Skin epidermis (tissue), 12 donors: ENCODE measurements at regions not wholly inside any gene's neighbourhood (a gene's known extent, or its start where the extent isn't known, plus 50 kb on each side); places are given as distances from the start of the nearest gene placed in this dataset.
"Not testable (repeated sequence)": the region's sequence is repeated elsewhere in the genome, so short reads cannot be mapped to it uniquely, and the experiment has no call there.

ENCODE experiments used
- H3K27ac ChIP-seq, 21 experiments: fragments of 200-600 bp; sonication (generic) in 11 of 21; one replicate each; pipeline ENCODE4 v1.5.0; 2020; ENCODE audit warnings: mild to moderate bottlenecking in 3 of 21, inconsistent platforms in 2 of 21, moderate library complexity in 2 of 21
- H3K4me3 ChIP-seq, 7 experiments: fragments of 200-600 bp; sonication (generic) in 2 of 7; one replicate each; pipeline ENCODE4 v1.5.0; 2020; ENCODE audit warnings: inconsistent platforms in 2 of 7, mild to moderate bottlenecking in 2 of 7, moderate library complexity in 1 of 7

DNA sequence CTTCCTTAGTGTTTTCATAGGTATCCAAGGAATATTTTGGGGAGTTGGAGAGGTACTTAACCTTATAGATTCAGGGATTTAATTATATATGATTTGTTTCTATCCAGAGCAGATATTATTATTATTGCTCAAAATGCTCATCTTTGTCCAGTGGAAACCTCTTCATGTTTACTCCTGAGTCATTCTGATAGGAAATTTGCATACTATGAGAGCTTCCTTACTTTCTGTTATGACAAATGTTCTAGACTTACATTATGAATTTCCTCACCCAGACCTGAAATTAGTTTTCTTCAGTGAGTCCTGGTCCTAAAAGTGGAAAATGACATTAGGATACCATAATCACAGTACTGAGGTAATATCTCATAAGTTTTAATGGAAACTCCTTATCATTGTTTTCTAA lies 57.5 kb upstream of the PLPPR5 start:
- Histone ChIP-seq H3K4me3 (no peak overlapping the region), H3K27ac (no peak overlapping the region)

GRCh38 chr1:99069146-99069545 lies 64.5 kb upstream of the PLPPR5 start:
- Histone ChIP-seq H3K27ac (no peak overlapping the region), H3K4me3 (no peak overlapping the region)

- not testable (repeated sequence) for H3K4me3 ChIP-seq, H3K27ac ChIP-seq
Measured at GRCh38 chr1:99078529-99078928, 73.9 kb upstream of the PLPPR5 start.

DNA sequence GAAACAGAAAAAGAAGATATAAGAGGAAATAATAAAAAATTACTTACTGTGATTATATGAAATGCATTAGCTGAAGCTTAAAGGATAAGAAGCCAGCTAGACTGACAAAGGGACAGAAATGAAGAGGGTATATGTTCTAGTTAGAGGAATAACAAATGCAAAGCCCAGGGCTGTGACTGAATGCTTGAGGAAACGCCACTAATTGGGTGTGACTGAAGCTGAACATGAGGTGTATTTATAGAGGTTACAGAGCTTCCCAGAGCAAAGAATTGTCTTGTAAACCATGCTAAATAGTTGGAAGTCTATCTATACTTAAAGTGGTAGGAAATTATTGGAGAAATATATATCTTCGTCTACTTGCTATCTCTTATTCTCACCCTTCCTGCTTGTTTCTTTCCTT lies 77.7 kb upstream of the PLPPR5 start:
- Histone ChIP-seq H3K27ac (no peak overlapping the region), H3K4me3 (no peak overlapping the region)

DNA sequence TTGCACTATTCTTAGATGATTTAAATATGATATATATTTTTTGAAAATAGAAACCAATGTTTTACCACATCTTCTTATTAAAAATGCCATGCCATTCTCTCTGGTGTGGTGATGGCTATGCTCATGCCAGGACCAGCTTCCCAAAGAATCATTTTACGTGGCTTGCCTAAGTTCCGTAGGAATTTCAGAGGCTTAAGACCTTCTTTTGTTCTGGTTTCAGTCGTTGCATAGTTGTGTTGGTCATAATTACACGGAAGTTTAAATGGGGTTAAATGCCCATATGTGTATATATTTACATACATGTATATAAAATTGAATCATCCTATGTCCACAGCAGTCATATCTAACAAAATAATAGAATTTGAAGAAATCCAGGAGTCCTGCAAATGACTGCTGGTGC lies 78.7 kb upstream of the PLPPR5 start:
- no peak overlapping the region for H3K4me3 ChIP-seq
- no peak overlapping the region for H3K27ac ChIP-seq

DNA sequence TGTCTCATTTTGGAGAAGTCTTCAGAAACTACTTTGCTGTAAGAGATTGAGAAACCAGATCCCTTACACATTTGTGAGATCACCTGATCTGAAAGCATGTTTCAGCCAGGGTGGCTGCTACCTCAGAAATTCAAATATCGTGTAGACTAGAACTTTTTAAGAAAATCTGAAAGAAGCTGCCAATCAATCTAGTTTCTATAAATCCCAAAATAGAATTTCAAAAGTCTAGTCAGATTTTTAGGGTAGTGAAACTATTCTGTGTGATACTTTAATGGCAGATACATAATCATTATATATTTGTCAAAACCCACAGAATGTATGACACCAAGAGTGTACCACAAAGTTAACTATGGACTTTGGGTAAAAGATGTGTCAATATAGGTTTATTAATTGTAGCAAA lies 79.9 kb upstream of the PLPPR5 start:
- Histone ChIP-seq H3K27ac (no peak overlapping the region), H3K4me3 (no peak overlapping the region)

GRCh38 chr1:99086057-99086456 lies 81.4 kb upstream of the PLPPR5 start:
- Histone ChIP-seq H3K27ac (no peak overlapping the region), H3K4me3 (no peak overlapping the region)

DNA sequence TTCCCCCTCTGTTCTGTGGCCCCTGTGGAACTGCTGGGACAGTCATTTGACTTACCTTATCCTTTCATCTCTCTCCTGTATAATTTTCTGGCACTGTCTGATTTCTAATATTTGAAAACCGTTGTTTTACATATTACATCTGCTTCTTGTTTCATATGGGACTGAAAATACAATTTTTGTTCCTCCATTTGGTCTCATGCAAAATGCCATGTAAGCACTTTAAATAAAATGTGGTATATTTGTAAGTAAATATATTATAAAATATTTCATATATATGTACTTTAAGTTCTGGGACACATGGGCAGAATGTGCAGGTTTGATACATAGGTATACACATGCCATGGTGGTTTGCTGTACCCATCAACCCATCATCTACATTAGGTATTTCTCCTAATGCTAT lies 93.9 kb upstream of the PLPPR5 start:
- Histone ChIP-seq H3K27ac (no peak overlapping the region), H3K4me3 (no peak overlapping the region)

- Histone ChIP-seq H3K4me3 (no peak overlapping the region), H3K27ac (no peak overlapping the region)
Measured at GRCh38 chr1:99106274-99106673, 101.6 kb upstream of the PLPPR5 start.

GRCh38 chr1:99107680-99108079 lies 103.0 kb upstream of the PLPPR5 start:
- no peak overlapping the region for H3K4me3 ChIP-seq
- H3K27ac ChIP-seq = no peak overlapping the region

DNA sequence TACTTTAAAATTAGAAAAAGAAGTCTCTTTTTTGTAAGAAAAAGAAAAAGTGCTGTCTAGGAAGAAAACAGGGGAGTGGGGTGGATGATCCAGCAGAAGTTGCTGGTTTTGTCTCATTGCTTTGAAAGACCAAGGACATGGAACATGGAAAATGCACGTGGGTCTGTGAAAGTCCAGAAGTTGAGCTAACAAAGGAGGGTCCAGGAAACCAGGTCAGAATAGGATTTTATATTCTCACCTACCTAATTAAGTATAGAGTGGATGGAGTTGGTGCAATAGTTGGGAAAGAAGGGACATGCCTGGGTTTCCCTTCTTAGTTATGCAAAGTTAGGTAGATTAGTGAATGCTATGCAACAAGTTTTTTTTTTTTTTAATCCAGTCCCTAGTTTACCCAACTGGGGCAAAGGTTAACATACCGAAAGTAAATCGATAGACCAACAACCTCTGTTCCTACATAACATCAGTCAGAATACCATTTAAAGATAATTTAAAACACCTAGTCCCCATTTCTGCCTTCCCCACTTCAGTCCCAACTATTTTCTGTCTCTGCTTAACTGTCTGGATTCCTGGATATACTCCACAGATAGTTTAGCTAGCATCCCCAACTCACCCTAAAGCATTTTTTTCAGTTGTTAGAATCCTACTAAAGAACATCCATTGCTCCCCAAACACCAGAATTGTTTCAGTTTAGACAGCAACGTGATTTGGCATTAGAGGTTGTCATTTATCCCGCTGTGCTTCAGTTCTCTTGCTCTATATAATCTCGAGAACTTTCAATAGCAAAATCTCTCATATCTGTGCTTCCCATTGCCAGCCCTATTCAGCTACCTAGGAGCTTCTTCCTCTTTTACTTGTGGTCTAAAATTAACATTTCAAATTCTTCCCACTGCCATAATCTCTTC lies 105.7 kb upstream of the PLPPR5 start:
- Histone ChIP-seq H3K27ac (no peak overlapping the region), H3K4me3 (no peak overlapping the region)

DNA sequence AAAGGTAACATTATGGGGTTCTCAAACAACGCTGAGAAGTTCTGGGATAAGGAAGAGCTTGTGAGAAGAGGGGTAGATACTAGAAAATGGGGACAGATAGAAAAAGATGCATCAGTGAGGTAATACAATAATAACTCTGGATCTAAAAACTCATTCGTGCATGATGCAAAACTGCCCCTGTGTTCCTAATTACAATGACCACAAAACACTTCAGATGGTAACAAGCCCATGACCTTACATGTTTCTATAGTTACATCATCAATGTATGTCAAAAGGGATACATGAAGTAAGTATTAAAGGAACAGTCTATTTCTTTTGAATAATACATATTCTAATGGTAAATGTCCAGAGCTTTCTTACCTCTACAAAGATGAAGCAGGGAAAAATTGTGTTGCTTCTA lies 110.6 kb upstream of the PLPPR5 start:
- Histone ChIP-seq H3K27ac (no peak overlapping the region), H3K4me3 (no peak overlapping the region)

DNA sequence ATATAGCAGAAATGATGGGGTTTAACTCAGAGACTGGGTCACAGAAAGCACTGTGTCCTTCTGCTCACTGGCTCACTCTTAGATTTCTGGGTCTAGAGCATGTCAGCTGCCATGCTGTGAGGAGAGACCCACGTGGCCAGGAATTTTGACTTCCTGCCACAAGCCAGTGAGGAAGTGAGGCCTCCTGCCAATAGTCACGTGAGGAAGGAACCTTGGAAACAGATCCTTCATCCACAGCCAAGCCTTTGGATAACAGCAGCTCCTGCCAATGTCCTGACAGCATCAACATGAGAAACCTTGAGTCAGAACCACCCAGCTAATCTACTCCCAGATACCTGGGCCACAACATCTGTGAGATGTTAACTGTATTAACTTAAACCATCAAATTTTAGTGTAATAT lies 114.5 kb upstream of the PLPPR5 start:
- no peak overlapping the region for H3K27ac ChIP-seq
- no peak overlapping the region for H3K4me3 ChIP-seq

DNA sequence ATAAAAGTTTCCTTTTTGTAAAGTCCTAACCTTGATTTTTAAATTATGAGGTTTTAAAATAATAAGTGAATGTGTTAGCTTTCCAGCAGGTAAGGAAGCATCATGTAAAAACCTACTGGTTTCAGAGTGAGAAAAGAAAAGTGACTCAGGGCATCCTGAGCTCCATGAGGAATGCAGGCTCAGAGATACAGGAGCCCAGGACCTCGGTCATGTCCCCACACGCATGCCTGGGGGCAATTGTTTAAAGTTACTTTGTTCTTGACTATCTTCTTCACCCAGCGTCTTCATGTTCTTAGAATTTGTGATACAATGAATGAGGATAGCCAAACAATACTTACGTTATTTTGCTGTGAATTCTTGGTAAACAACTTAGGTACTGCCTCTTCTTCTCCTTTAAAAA lies 117.4 kb upstream of the PLPPR5 start:
- H3K27ac ChIP-seq = no peak overlapping the region
- no peak overlapping the region for H3K4me3 ChIP-seq

GRCh38 chr1:99123936-99124335 lies 119.3 kb upstream of the PLPPR5 start:
- H3K27ac ChIP-seq = no peak overlapping the region
- no peak overlapping the region for H3K4me3 ChIP-seq

- Histone ChIP-seq H3K27ac (no peak overlapping the region), H3K4me3 (no peak overlapping the region)
Measured at GRCh38 chr1:99131546-99131945, 126.9 kb upstream of the PLPPR5 start.

DNA sequence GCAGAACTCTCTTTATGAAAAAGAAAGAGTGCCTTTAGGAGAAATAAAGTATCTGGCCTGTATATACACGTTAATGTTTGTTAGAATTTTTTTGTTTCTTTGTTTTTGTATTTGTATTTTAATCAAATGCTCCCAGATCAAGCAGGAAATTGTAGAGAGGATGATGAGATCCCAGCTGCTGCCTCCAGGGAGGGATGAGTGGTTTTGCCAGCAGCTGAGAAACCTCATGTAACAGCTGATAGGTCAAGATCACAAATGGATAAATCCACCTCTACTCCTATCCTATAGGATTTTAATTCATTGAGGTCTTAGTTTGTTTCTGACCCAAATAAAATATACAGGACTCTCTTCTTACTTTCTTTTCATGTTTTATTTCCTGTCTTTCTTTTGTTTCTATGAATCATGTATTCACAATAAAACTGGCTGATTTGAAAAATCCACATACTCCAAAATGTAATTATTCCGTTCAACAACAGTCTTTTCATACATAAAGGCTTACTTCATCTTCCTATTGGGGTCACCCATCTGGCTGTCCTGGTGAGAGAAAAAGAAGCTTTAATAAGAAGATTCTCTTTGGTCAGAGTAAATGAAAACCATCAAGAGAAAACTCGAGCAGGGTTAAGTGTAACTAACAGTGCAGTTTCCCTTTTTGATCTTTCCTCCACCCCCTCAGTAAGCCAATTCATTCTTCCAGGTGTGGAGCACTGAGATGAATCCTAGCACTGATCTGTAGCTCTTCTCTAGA lies 129.3 kb upstream of the PLPPR5 start:
- no peak overlapping the region for H3K4me3 ChIP-seq
- H3K27ac ChIP-seq = no peak overlapping the region

- H3K27ac ChIP-seq = no peak overlapping the region
- no peak overlapping the region for H3K4me3 ChIP-seq
Measured at GRCh38 chr1:99137554-99138206, 126.6 kb upstream of the PLPPR4 start.

GRCh38 chr1:99139876-99140275 lies 124.4 kb upstream of the PLPPR4 start:
- Histone ChIP-seq H3K4me3 (no peak overlapping the region), H3K27ac (no peak overlapping the region)

DNA sequence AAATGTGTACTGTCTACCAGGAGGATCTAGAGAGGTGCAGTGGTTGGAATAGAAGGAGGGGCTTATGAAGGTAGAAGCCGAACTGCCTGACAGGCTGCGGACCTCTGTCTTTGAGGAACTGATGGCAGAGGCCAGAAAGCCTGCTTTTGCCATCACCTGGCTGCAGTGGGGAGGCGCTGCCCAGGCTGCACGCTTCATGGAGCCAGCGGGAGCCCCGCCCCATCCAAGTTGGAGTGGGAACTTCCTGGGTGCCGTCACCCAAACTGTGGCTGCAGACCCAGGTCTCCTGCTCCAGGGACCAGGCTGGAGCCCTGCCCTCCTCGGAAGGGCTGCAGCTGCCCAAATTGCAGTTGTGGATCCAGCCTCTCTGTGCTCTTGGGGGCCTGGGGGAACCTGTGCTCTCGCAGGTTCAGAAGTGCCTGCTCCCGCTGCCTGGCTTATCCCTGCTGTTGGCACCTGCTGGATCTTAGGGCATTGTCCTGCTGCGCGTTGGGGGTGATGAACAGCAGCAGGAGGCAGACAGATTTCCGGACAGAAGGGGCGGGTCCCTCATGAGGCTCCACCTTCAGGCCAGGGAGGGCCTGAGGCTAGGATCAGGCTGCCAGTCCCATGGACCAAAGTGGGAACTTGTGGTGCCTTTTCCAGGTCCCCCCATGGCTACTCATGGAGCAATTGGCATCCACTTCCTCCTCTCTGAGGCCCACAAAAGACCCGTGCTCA lies 118.0 kb upstream of the PLPPR4 start:
- Histone ChIP-seq H3K4me3 (no peak overlapping the region), H3K27ac (no peak overlapping the region)
